Uterus (tissue), 3 donors: ENCODE measurements at regions not wholly inside any gene's neighbourhood (a gene's known extent, or its start where the extent isn't known, plus 50 kb on each side); places are given as distances from the start of the nearest gene placed in this dataset.

ENCODE experiments used
- DNase-seq, 2 donors: peaks; one replicate each; pipeline ENCODE4 v3.0.0-alpha.2; 2019 to 2020
- H3K27ac ChIP-seq, 2 donors: fragments of 200-600 bp; sonication (generic); 1 replicate in 1 of 2; 2 replicates in 1 of 2; pipeline ENCODE4 v1.5.1; 2016 to 2018
- H3K27me3 ChIP-seq, 2 donors: fragments of 200-600 bp; sonication (generic); one replicate each; pipeline ENCODE4 v1.5.1; 2018 to 2019; ENCODE audit warnings: control low read depth in 1 of 2
- H3K36me3 ChIP-seq, 2 donors: fragments of 200-600 bp; sonication (generic); one replicate each; pipeline ENCODE4 v1.5.1; 2019; ENCODE audit warnings: control low read depth in 1 of 2
- H3K4me1 ChIP-seq, 2 donors: fragments of 200-600 bp; sonication (generic); one replicate each; pipeline ENCODE4 v1.5.1; 2018 to 2019; ENCODE audit warnings: control low read depth in 1 of 2
- H3K4me3 ChIP-seq, 2 donors: fragments of 200-600 bp; sonication (generic); 1 replicate in 1 of 2; 2 replicates in 1 of 2; pipeline ENCODE4 v1.5.1; 2018 to 2019; ENCODE audit warnings: mild to moderate bottlenecking in 1 of 2
- H3K9me3 ChIP-seq, 2 donors: fragments of 200-600 bp; sonication (generic); one replicate each; pipeline ENCODE4 v1.5.1; 2019; ENCODE audit warnings: control low read depth in 1 of 2
- POLR2A ChIP-seq, 2 donors: fragments of 450-650 bp; IDR thresholded peaks; one replicate each; pipeline ENCODE4 v1.6.1; 2016; ENCODE audit warnings: antibody characterized with exemption in 2 of 2, mild to moderate bottlenecking in 1 of 2, moderate library complexity in 1 of 2
- intact Hi-C: fragments of 100-400 bp; cut with DNase I; formaldehyde crosslinking; loops from one replicate; pipeline ENCODE4 v1.15.1; 2023; ENCODE audit warnings: low total_unique reads
- TF ChIP-seq, protein P1 (sequence below), 4 experiments: fragments of 200-600 bp in 2 of 4; fragments of 450-650 bp in 2 of 4; sonication (generic) in 2 of 4; IDR thresholded peaks; one replicate each; pipeline ENCODE4 v1.5.1; 2016 to 2019; ENCODE audit warnings: antibody characterized with exemption in 4 of 4, mild to moderate bottlenecking in 2 of 4, moderate library complexity in 1 of 4
- donor health status: DM: yes; HTN: yes; CAD: no.

DNA sequence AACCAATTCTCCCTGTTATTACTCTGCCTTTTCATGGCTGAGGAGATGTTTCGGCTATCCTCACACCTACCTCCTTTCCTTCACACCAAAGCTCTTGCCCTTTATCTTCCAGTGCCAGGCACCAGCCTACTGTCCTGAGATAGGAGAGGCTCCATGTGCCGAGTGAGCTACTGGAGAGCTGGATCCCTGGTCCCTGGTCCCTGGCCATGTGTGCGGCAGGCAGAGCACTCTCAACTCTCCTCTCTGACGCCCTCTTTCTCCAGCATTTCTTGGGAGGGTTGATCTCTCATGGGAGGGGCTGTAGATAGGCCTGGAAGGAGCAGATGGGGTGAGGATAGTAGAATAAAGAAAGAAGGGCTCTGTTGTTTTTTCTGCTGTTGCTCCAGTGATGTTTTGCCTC is 277.1 kb upstream of the UMPS start:
- H3K36me3 ChIP-seq, result no peaks in the 10 kb centered on the region
- H3K4me3 ChIP-seq, result no peak overlapping the region
- no peaks in the 10 kb centered on the region for H3K4me1 ChIP-seq
- no peaks in the 10 kb centered on the region for H3K27me3 ChIP-seq
- DNase-seq, result no peak
- TF ChIP-seq, protein P1, sequence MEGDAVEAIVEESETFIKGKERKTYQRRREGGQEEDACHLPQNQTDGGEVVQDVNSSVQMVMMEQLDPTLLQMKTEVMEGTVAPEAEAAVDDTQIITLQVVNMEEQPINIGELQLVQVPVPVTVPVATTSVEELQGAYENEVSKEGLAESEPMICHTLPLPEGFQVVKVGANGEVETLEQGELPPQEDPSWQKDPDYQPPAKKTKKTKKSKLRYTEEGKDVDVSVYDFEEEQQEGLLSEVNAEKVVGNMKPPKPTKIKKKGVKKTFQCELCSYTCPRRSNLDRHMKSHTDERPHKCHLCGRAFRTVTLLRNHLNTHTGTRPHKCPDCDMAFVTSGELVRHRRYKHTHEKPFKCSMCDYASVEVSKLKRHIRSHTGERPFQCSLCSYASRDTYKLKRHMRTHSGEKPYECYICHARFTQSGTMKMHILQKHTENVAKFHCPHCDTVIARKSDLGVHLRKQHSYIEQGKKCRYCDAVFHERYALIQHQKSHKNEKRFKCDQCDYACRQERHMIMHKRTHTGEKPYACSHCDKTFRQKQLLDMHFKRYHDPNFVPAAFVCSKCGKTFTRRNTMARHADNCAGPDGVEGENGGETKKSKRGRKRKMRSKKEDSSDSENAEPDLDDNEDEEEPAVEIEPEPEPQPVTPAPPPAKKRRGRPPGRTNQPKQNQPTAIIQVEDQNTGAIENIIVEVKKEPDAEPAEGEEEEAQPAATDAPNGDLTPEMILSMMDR (IDR thresholded peaks at IDR 0.05), result no peak
- TF ChIP-seq POLR2A (IDR thresholded peaks at IDR 0.05), result no peak
- intact Hi-C loops, result no loop called here
- no peak overlapping the region for H3K27ac ChIP-seq
- no peaks in the 10 kb centered on the region for H3K9me3 ChIP-seq

GRCh38 chr3:124455891-124456290 is 274.4 kb upstream of the UMPS start:
- intact Hi-C loops, result no loop called here
- DNase-seq, result no peak
- H3K27me3 ChIP-seq, result no peaks in the 10 kb centered on the region
- H3K4me3 ChIP-seq, result no peak overlapping the region
- no peaks in the 10 kb centered on the region for H3K36me3 ChIP-seq
- no peak overlapping the region for H3K27ac ChIP-seq
- TF ChIP-seq, protein P1 (IDR thresholded peaks at IDR 0.05), result no peak
- TF ChIP-seq POLR2A (IDR thresholded peaks at IDR 0.05), result no peak
- no peaks in the 10 kb centered on the region for H3K4me1 ChIP-seq
- no peaks in the 10 kb centered on the region for H3K9me3 ChIP-seq

GRCh38 chr3:124456506-124456905 is 273.7 kb upstream of the UMPS start:
- no peak for TF ChIP-seq POLR2A (IDR thresholded peaks at IDR 0.05)
- TF ChIP-seq, protein P1 (IDR thresholded peaks at IDR 0.05), result no peak
- H3K27me3 ChIP-seq, result no peaks in the 10 kb centered on the region
- H3K4me3 ChIP-seq, result no peak overlapping the region
- DNase-seq, result no peak
- no peaks in the 10 kb centered on the region for H3K4me1 ChIP-seq
- H3K36me3 ChIP-seq, result no peaks in the 10 kb centered on the region
- no peaks in the 10 kb centered on the region for H3K9me3 ChIP-seq
- no peak overlapping the region for H3K27ac ChIP-seq
- intact Hi-C loops, result no loop called here

DNA sequence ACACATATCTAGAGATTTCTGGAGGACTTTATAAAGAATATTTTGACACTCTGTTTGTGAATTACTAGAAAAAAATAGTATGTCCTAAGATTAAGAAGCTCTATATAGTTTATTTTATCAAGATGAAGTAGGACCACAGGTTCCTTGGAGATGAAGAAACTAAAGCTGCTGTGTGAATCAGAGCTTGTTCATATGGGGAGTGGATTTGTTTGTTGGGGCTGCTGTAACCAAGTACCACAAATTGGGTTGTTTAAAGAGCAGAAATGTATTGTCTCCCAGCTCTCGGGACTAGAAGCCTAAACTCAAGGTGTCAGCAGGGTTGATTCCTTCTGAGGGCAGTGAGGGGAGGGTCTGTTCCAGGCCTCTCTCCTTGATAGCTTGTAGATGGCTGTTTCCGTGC is 270.6 kb upstream of the UMPS start:
- intact Hi-C loops, result no loop called here
- no peak overlapping the region for H3K4me3 ChIP-seq
- H3K27ac ChIP-seq, result no peak overlapping the region
- no peaks in the 10 kb centered on the region for H3K4me1 ChIP-seq
- no peak for DNase-seq
- H3K27me3 ChIP-seq, result no peaks in the 10 kb centered on the region
- no peaks in the 10 kb centered on the region for H3K9me3 ChIP-seq
- H3K36me3 ChIP-seq, result no peaks in the 10 kb centered on the region
- no peak for TF ChIP-seq POLR2A (IDR thresholded peaks at IDR 0.05)
- TF ChIP-seq, protein P1 (IDR thresholded peaks at IDR 0.05), result no peak

DNA sequence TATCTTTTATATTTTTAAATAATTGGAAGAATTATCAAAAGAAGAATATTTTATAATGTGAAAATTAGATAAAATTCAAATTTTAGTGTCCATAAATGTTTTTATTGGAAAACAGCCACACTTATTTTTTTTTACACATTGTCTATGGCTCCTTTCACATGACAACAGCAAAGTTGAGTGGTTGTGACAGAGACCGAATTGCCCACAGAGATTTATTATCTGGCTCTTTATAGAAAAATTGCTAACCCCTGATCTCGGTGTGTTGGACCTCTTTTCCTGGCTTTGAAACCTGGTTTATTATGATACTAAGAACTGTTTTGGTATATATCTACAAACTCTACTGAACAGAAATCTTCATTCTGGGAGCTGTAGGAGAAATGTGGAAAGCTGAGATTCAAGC is 269.1 kb upstream of the UMPS start:
- Histone ChIP-seq H3K9me3 (no peaks in the 10 kb centered on the region), H3K27ac (no peak overlapping the region), H3K27me3 (no peaks in the 10 kb centered on the region), H3K4me1 (no peaks in the 10 kb centered on the region), H3K4me3 (no peak overlapping the region), H3K36me3 (no peaks in the 10 kb centered on the region)
- TF ChIP-seq POLR2A (IDR thresholded peaks at IDR 0.05), result no peak
- TF ChIP-seq, protein P1 (IDR thresholded peaks at IDR 0.05), result no peak
- no peak for DNase-seq
- intact Hi-C loops, result no loop called here
